ENCODE measurements at regions not wholly inside any gene's neighbourhood (a gene's known extent, or its start where the extent isn't known, plus 50 kb on each side); places are given as distances from the start of the nearest gene placed in this dataset.

GRCh38 chr6:140050101-140050995 lies 675.9 kb upstream of the CITED2 start:
- no peaks in the 10 kb centered on the region for H3K36me3 Mint-ChIP-seq (ENCODE audit: low read depth)
- H3K4me1 Mint-ChIP-seq, result peaks cover 6% of the 10 kb centered on the region
- Histone ChIP-seq H3K9me3 (ENCODE audit: control insufficient read depth, low read length) (no peaks in the 10 kb centered on the region), H3K9ac (ENCODE audit: extremely low read depth, low read length, poor library complexity, severe bottlenecking) (no peak overlapping the region), H3K27ac (ENCODE audit: low read depth, low read length) (peak overlapping the region; percentile 42), H3K27me3 (ENCODE audit: control insufficient read depth, insufficient read depth, low read length, poor library complexity, severe bottlenecking) (no peaks in the 10 kb centered on the region), H3K4me3 (ENCODE audit: low read length) (no peak overlapping the region), H3K4me1 (ENCODE audit: control insufficient read depth, insufficient read depth, low read length) (no peaks in the 10 kb centered on the region), H3K36me3 (ENCODE audit: control insufficient read depth, insufficient read depth, low read length) (no peaks in the 10 kb centered on the region)
- no peak for TF ChIP-seq CTCF (conservative IDR thresholded peaks at IDR 0.05)
- no peaks in the 10 kb centered on the region for H3K9me3 Mint-ChIP-seq
- peak overlapping the region; percentile 67 for H3K27ac Mint-ChIP-seq
- DNase-seq, result no peak
- WGBS, 2 experiments (ENCODE audit: insufficient coverage in 1 of 2, insufficient read length in 1 of 2), result 92% methylated on average over 12 to 15 of the region's 15 CpGs
- no peaks in the 10 kb centered on the region for H3K27me3 Mint-ChIP-seq (ENCODE audit: insufficient read depth)
- no peak overlapping the region for H3K4me3 Mint-ChIP-seq

- Mint-ChIP-seq H3K9me3 (no peaks in the 10 kb centered on the region), H3K27ac (peak overlapping the region; percentile 67), H3K4me3 (no peak overlapping the region), H3K36me3 (ENCODE audit: low read depth) (no peaks in the 10 kb centered on the region), H3K27me3 (ENCODE audit: insufficient read depth) (no peaks in the 10 kb centered on the region), H3K4me1 (peaks cover 6% of the 10 kb centered on the region)
- WGBS, 2 experiments (ENCODE audit: insufficient coverage in 1 of 2, insufficient read length in 1 of 2), result 80 to 89% methylated on average over 1 to 2 of the region's 2 CpGs
- DNase-seq, result no peak
- no peak overlapping the region for H3K27ac ChIP-seq (ENCODE audit: low read depth, low read length)
- H3K27me3 ChIP-seq (ENCODE audit: control insufficient read depth, insufficient read depth, low read length, poor library complexity, severe bottlenecking), result no peaks in the 10 kb centered on the region
- H3K4me3 ChIP-seq (ENCODE audit: low read length), result no peak overlapping the region
- TF ChIP-seq CTCF (conservative IDR thresholded peaks at IDR 0.05), result no peak
- H3K9me3 ChIP-seq (ENCODE audit: control insufficient read depth, low read length), result no peaks in the 10 kb centered on the region
- no peak overlapping the region for H3K9ac ChIP-seq (ENCODE audit: extremely low read depth, low read length, poor library complexity, severe bottlenecking)
- no peaks in the 10 kb centered on the region for H3K36me3 ChIP-seq (ENCODE audit: control insufficient read depth, insufficient read depth, low read length)
- no peaks in the 10 kb centered on the region for H3K4me1 ChIP-seq (ENCODE audit: control insufficient read depth, insufficient read depth, low read length)
Observed at GRCh38 chr6:140049251-140049650, 674.8 kb upstream of the CITED2 start.

- Mint-ChIP-seq H3K36me3 (ENCODE audit: low read depth) (no peaks in the 10 kb centered on the region), H3K4me1 (peaks cover 6% of the 10 kb centered on the region), H3K27ac (no peak overlapping the region), H3K9me3 (no peaks in the 10 kb centered on the region), H3K4me3 (no peak overlapping the region), H3K27me3 (ENCODE audit: insufficient read depth) (no peaks in the 10 kb centered on the region)
- Histone ChIP-seq H3K4me1 (ENCODE audit: control insufficient read depth, insufficient read depth, low read length) (no peaks in the 10 kb centered on the region), H3K9me3 (ENCODE audit: control insufficient read depth, low read length) (no peaks in the 10 kb centered on the region), H3K36me3 (ENCODE audit: control insufficient read depth, insufficient read depth, low read length) (no peaks in the 10 kb centered on the region), H3K27me3 (ENCODE audit: control insufficient read depth, insufficient read depth, low read length, poor library complexity, severe bottlenecking) (no peaks in the 10 kb centered on the region), H3K27ac (ENCODE audit: low read depth, low read length) (no peak overlapping the region), H3K9ac (ENCODE audit: extremely low read depth, low read length, poor library complexity, severe bottlenecking) (no peak overlapping the region), H3K4me3 (ENCODE audit: low read length) (no peak overlapping the region)
- no peak for DNase-seq
- WGBS, 2 experiments (ENCODE audit: insufficient coverage in 1 of 2, insufficient read length in 1 of 2), result 70 to 86% methylated on average over 1 to 2 of the region's 2 CpGs
- no peak for TF ChIP-seq CTCF (conservative IDR thresholded peaks at IDR 0.05)
Observed at GRCh38 chr6:140048202-140048790, 673.8 kb upstream of the CITED2 start.

Data from endodermal cell (in vitro differentiated cells).